Mesothelial cell of epicardium (in vitro differentiated cells): ENCODE measurements at regions not wholly inside any gene's neighbourhood (a gene's known extent, or its start where the extent isn't known, plus 50 kb on each side); places are given as distances from the start of the nearest gene placed in this dataset.

ENCODE experiments used
- DNase-seq, 2 experiments: peaks; one replicate each; pipeline ENCODE4 v3.0.0; 2021; ENCODE audit warnings: low spot score in 2 of 2; ENCODE audit not compliant: unreplicated experiment in 2 of 2
- H3K27ac Mint-ChIP-seq: 2 replicates; pipeline ENCODE4 v1.8.0; 2021; ENCODE audit warnings: mixed read lengths
- H3K27me3 Mint-ChIP-seq: 2 replicates; pipeline ENCODE4 v1.8.0; 2021; ENCODE audit warnings: low read depth, mixed read lengths
- H3K36me3 Mint-ChIP-seq: 2 replicates; pipeline ENCODE4 v1.8.0; 2021; ENCODE audit warnings: mixed read lengths
- H3K4me1 Mint-ChIP-seq: 2 replicates; pipeline ENCODE4 v1.8.0; 2021; ENCODE audit warnings: mixed read lengths
- H3K4me3 Mint-ChIP-seq: 2 replicates; pipeline ENCODE4 v1.8.0; 2021; ENCODE audit warnings: mild to moderate bottlenecking, moderate library complexity, mixed read lengths
- H3K9me3 Mint-ChIP-seq: 2 replicates; pipeline ENCODE4 v1.8.0; 2021; ENCODE audit warnings: mixed read lengths
- CTCF ChIP-seq: fragments of 200-600 bp; sonication (generic); IDR thresholded peaks from one replicate; pipeline ENCODE4 v1.5.0; 2021; ENCODE audit warnings: antibody characterized with exemption; ENCODE audit not compliant: unreplicated experiment

DNA sequence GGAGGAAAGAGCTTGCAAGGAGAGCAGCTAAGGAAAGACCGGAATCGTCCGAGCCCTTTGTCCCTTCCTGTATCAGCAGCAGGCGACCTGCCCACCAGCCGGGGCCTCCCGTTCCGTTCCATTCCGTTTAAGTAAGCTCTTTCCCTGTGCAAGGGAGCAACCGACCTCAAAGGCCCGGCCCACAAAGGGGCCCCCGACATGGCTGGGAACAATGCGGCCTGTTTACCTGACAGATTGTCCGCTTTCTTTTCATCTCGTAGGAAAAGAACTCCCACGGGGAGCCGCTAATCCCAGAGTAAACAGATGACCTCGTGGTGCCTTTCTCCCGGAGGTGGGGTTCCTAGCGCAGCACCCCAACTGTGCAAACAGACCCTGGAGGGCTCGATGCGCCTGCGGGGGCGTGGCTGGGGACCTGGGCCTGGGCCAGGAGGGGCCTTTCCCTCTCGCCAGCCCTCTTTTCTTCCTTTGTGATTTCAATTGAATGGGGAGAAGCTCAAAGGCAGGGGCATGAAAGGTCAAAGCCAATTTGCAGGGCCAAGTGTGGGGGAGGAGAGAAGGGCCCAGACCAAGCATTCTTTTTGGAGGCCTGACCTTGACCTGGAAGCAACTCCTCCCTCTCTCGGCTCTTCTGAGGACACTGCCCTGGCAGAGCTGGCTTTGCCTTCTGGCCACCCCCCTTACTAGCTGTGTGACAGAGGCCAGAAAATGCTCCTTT, 120.2 kb downstream of the INHBB start:
- H3K9me3 Mint-ChIP-seq: no peaks in the 10 kb centered on the region
- peaks cover 8% of the 10 kb centered on the region for H3K27me3 Mint-ChIP-seq
- no peaks in the 10 kb centered on the region for H3K36me3 Mint-ChIP-seq
- peaks cover 23% of the 10 kb centered on the region for H3K4me1 Mint-ChIP-seq
- no peak for TF ChIP-seq CTCF
- H3K27ac Mint-ChIP-seq: peak overlapping the region; percentile 50
- DNase-seq: no peak
- H3K4me3 Mint-ChIP-seq: peak overlapping the region; percentile 43

GRCh38 chr2:120466704-120467054, 120.7 kb downstream of the INHBB start:
- no peak for TF ChIP-seq CTCF
- Mint-ChIP-seq H3K9me3 (peaks cover 2% of the 10 kb centered on the region), H3K36me3 (no peaks in the 10 kb centered on the region), H3K27me3 (peaks cover 8% of the 10 kb centered on the region), H3K27ac (no peak overlapping the region), H3K4me1 (peaks cover 23% of the 10 kb centered on the region), H3K4me3 (no peak overlapping the region)
- no peak for DNase-seq

DNA sequence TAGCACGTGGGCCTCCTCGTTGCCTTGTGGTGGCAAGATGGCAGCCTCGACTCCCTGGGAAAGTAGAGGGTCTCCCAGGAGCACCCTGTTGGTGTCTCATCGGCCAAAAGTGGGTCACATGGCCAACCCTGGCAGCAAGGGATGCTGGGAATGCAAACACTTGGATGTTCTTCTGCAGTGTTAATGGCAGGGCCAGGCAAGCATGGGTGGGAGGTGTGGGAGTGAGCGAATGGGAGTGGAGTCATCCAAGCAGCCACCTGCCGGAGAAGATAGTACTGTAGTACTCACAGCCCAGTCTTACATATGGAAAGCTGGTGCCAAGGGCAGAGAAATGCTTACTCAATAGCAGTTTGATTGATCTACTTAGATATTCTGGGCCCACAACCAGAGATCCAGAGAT, 122.2 kb downstream of the INHBB start:
- no peak for DNase-seq
- Mint-ChIP-seq H3K27ac (no peak overlapping the region), H3K36me3 (no peaks in the 10 kb centered on the region), H3K4me3 (no peak overlapping the region), H3K4me1 (peaks cover 23% of the 10 kb centered on the region), H3K9me3 (peaks cover 8% of the 10 kb centered on the region), H3K27me3 (peaks cover 3% of the 10 kb centered on the region)
- TF ChIP-seq CTCF: no peak

DNA sequence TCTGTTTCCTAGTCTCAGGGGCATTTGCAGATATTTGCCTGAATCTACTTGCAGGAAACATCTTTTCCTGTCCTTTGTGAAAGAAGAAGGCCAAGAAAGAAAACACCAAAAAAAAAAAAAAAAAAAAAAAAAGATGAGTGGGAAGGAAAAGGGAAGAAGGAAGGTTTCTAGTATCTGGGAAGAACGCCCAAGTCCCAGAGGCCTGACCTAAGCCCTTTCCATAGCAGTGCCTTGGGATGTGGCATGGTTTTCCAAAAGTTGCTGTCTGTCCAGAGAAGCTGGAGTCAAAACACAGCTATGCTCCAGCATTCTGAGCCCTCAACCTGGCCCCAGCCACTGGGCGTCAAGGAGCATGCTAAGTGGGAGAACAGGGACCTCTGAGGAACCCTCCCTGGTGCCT, 123.5 kb downstream of the INHBB start:
- no peak for TF ChIP-seq CTCF
- H3K36me3 Mint-ChIP-seq: no peaks in the 10 kb centered on the region
- H3K9me3 Mint-ChIP-seq: peaks cover 8% of the 10 kb centered on the region
- no peak for DNase-seq
- H3K27ac Mint-ChIP-seq: no peak overlapping the region
- no peak overlapping the region for H3K4me3 Mint-ChIP-seq
- H3K27me3 Mint-ChIP-seq: peaks cover 2% of the 10 kb centered on the region
- peaks cover 20% of the 10 kb centered on the region for H3K4me1 Mint-ChIP-seq

DNA sequence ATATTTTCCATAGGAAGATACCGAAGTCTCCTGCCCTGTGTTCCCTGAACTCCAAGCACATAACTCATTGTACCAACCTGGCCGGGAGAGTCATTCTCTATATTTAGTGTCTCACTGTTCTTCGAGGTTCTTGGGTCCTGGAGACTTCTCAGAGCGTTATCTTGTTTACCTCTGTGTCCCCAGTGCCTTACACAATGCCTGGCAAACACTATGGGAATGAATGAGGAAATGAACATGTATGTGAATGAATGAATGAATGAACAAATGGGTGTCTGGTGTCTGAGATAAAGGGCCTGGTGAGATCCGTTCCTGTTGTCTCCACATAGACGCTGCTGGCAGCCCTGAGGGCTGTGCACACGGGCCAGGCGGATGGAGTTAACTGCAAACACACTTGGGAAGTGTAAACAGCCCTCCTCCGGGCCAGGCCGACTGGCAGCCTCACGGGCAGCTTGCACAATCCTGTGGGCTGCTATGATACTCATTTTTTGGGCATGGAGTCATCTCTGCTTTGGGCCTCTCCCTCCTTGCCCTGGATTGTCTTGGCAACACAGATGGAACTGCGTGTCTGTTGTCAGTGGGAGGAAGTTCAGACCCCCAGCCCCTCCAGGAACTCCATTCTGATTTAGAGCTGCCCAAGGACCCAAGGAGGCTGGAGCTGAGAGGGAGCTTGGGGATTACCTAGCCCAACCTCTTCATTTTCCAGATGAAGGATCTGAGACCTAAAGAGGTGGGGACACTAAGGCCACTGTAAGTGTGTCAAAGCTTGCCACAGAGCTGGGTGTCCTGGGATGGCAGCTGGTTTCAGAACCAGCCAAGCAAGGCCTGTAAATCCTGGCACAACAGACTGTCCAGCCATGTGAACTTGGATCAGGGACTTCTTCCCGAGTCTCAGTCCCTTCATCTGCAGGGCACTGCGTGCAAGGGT, 124.4 kb downstream of the INHBB start:
- Mint-ChIP-seq H3K9me3 (peaks cover 8% of the 10 kb centered on the region), H3K27me3 (peaks cover 2% of the 10 kb centered on the region), H3K36me3 (no peaks in the 10 kb centered on the region), H3K27ac (no peak overlapping the region), H3K4me3 (no peak overlapping the region), H3K4me1 (peaks cover 20% of the 10 kb centered on the region)
- no peak for DNase-seq
- no peak for TF ChIP-seq CTCF
